Keratinocyte (primary cell): ENCODE measurements at regions not wholly inside any gene's neighbourhood (a gene's known extent, or its start where the extent isn't known, plus 50 kb on each side); places are given as distances from the start of the nearest gene placed in this dataset.

ENCODE experiments used
- CTCF ChIP-seq, 3 experiments: IDR thresholded peaks in 1 of 3; conservative IDR thresholded peaks in 1 of 3; optimal IDR thresholded peaks in 1 of 3; 2 replicates in 2 of 3; 3 replicates in 1 of 3; pipeline versions ENCODE3 to v1.5.1; 2011; ENCODE audit warnings: low read length in 3 of 3, mild to moderate bottlenecking in 3 of 3, moderate library complexity in 2 of 3, control low read depth in 1 of 3, inconsistent platforms in 1 of 3; ENCODE audit not compliant: insufficient read depth in 2 of 3; ENCODE audit errors: extremely low read depth in 1 of 3
- EZH2 ChIP-seq: IDR thresholded peaks from one replicate; pipeline ENCODE4 v1.6.1; 2012; ENCODE audit warnings: inconsistent platforms, mild to moderate bottlenecking, low read length, moderate library complexity

- TF ChIP-seq CTCF (optimal IDR thresholded peaks at IDR 0.05 in 1 of 3, IDR thresholded peaks at IDR 0.05 in 1 of 3, conservative IDR thresholded peaks at IDR 0.05 in 1 of 3; ENCODE audit: extremely low read depth in 1 of 3, insufficient read depth in 2 of 3, low read length in 3 of 3) (no peak), EZH2 (no peak)
Measured at GRCh38 chr3:13134879-13135206, 61.6 kb upstream of the IQSEC1 start.
